AG09309 (cell line): ENCODE measurements at regions not wholly inside any gene's neighbourhood (a gene's known extent, or its start where the extent isn't known, plus 50 kb on each side); places are given as distances from the start of the nearest gene placed in this dataset.

Source experiments
- DNase-seq: peaks from one replicate; pipeline ENCODE4 v3.0.0-alpha.2; 2010; ENCODE audit warnings: low read depth
- H3K4me3 ChIP-seq: 2 replicates; pipeline ENCODE4 v1.5.1; 2011; ENCODE audit warnings: mild to moderate bottlenecking, low read depth, low read length, moderate library complexity; ENCODE audit not compliant: control insufficient read depth
- CTCF ChIP-seq: IDR thresholded peaks from 2 replicates; pipeline ENCODE4 v1.5.1; 2011; ENCODE audit warnings: mild to moderate bottlenecking, low read depth, low read length, inconsistent platforms; ENCODE audit not compliant: insufficient read depth, control insufficient read depth; ENCODE audit errors: missing control alignments

GRCh38 chr2:194104687-194105086 is 1552.3 kb upstream of the SLC39A10 start:
- DNase-seq: no peak
- no peak for TF ChIP-seq CTCF
- H3K4me3 ChIP-seq: no peak overlapping the region

- H3K4me3 ChIP-seq: no peak overlapping the region
- TF ChIP-seq CTCF: no peak
- DNase-seq: no peak
Measured at GRCh38 chr2:194103941-194104659, 1552.9 kb upstream of the SLC39A10 start.

- TF ChIP-seq CTCF: no peak
- no peak overlapping the region for H3K4me3 ChIP-seq
- no peak for DNase-seq
Measured at GRCh38 chr2:194102546-194102945, 1554.5 kb upstream of the SLC39A10 start.

- no peak for TF ChIP-seq CTCF
- no peak overlapping the region for H3K4me3 ChIP-seq
- DNase-seq: no peak
Measured at GRCh38 chr2:194100201-194100600, 1556.8 kb upstream of the SLC39A10 start.

- no peak for TF ChIP-seq CTCF
- no peak for DNase-seq
- H3K4me3 ChIP-seq: no peak overlapping the region
Measured at GRCh38 chr2:194096402-194096801, 1560.6 kb upstream of the SLC39A10 start.

- no peak for DNase-seq
- no peak for TF ChIP-seq CTCF
- no peak overlapping the region for H3K4me3 ChIP-seq
Measured at GRCh38 chr2:194095359-194095758, 1561.7 kb upstream of the SLC39A10 start.
